Smooth muscle cell (in vitro differentiated cells): ENCODE measurements at regions not wholly inside any gene's neighbourhood (a gene's known extent, or its start where the extent isn't known, plus 50 kb on each side); places are given as distances from the start of the nearest gene placed in this dataset.

ENCODE experiments used
- DNase-seq: peaks from one replicate; lab custom pipeline; 2025; ENCODE audit not compliant: unreplicated experiment; lab: John Stamatoyannopoulos, UW
- H2AFZ ChIP-seq: fragments of 200-600 bp; sonication (generic); 2 replicates; pipeline ENCODE4 v1.6.0; 2016; ENCODE audit warnings: antibody characterized with exemption, low read depth, mild to moderate bottlenecking
- H3F3A ChIP-seq: fragments of 200-600 bp; sonication (generic); 2 replicates; pipeline ENCODE4 v1.6.0; 2017; ENCODE audit warnings: antibody characterized with exemption, low read depth
- H3K27ac ChIP-seq: fragments of 200-600 bp; sonication (generic); 2 replicates; pipeline ENCODE4 v1.5.1; 2016; ENCODE audit warnings: low read depth, mild to moderate bottlenecking
- H3K27me3 ChIP-seq: fragments of 200-600 bp; sonication (generic); 2 replicates; pipeline ENCODE4 v1.6.1; 2016; ENCODE audit warnings: low read depth, mild to moderate bottlenecking
- H3K36me3 ChIP-seq: fragments of 200-600 bp; sonication (generic); 2 replicates; pipeline ENCODE4 v1.5.1; 2016; ENCODE audit warnings: low read depth
- H3K4me1 ChIP-seq: fragments of 200-600 bp; sonication (generic); 2 replicates; pipeline ENCODE4 v1.5.1; 2016; ENCODE audit warnings: low read depth
- H3K4me2 ChIP-seq: fragments of 200-600 bp; sonication (generic); 2 replicates; pipeline ENCODE4 v1.6.0; 2016; ENCODE audit warnings: mild to moderate bottlenecking
- H3K4me3 ChIP-seq: fragments of 200-600 bp; sonication (generic); 2 replicates; pipeline ENCODE4 v1.5.1; 2016; ENCODE audit warnings: mild to moderate bottlenecking
- H3K79me2 ChIP-seq: fragments of 200-600 bp; sonication (generic); 2 replicates; pipeline ENCODE4 v1.6.0; 2016; ENCODE audit warnings: low read depth, mild to moderate bottlenecking
- H3K9ac ChIP-seq: fragments of 200-600 bp; sonication (generic); 2 replicates; pipeline ENCODE4 v1.6.0; 2016; ENCODE audit warnings: low read depth
- H3K9me3 ChIP-seq: fragments of 200-600 bp; sonication (generic); replicated peaks from 2 replicates; pipeline ENCODE4 v1.5.1; 2016; ENCODE audit warnings: low read depth
- H4K20me1 ChIP-seq: fragments of 200-600 bp; sonication (generic); 2 replicates; pipeline ENCODE4 v1.6.0; 2016; ENCODE audit warnings: low read depth
- CTCF ChIP-seq: fragments of 200-600 bp; sonication (generic); IDR thresholded peaks from 2 replicates; pipeline ENCODE4 v1.5.1; 2017; ENCODE audit warnings: borderline replicate concordance, mild to moderate bottlenecking, antibody characterized with exemption; ENCODE audit not compliant: insufficient read depth, poor library complexity, severe bottlenecking
- WGBS: methylation state at CpG from one replicate; pipeline ENCODE4 v1.1.7; 2016; ENCODE audit warnings: low lambda C conversion rate; 5-methylcytosine and 5-hydroxymethylcytosine counted together

GRCh38 chr1:78222225-78222959 is 176.6 kb downstream of the GIPC2 start:
- Histone ChIP-seq H3K9ac (no peak overlapping the region), H3K4me3 (no peak overlapping the region), H3K27ac (no peak overlapping the region), H3K9me3 (no peaks in the 10 kb centered on the region), H3K79me2 (no peaks in the 10 kb centered on the region), H3F3A (no peaks in the 10 kb centered on the region), H3K4me2 (no peak overlapping the region), H3K36me3 (no peaks in the 10 kb centered on the region), H3K27me3 (peaks cover 7% of the 10 kb centered on the region), H3K4me1 (no peaks in the 10 kb centered on the region), H2AFZ (no peak overlapping the region), H4K20me1 (no peaks in the 10 kb centered on the region)
- no peak for TF ChIP-seq CTCF
- no peak for DNase-seq
- WGBS: 71% methylated on average over 5 of the region's 5 CpGs

- TF ChIP-seq CTCF: no peak
- no peaks in the 10 kb centered on the region for H4K20me1 ChIP-seq
- H3K4me1 ChIP-seq: peaks cover 2% of the 10 kb centered on the region
- no peak overlapping the region for H3K9ac ChIP-seq
- no peak overlapping the region for H2AFZ ChIP-seq
- peaks cover 7% of the 10 kb centered on the region for H3K27me3 ChIP-seq
- no peaks in the 10 kb centered on the region for H3F3A ChIP-seq
- H3K79me2 ChIP-seq: no peaks in the 10 kb centered on the region
- H3K36me3 ChIP-seq: no peaks in the 10 kb centered on the region
- no peak overlapping the region for H3K4me3 ChIP-seq
- no peaks in the 10 kb centered on the region for H3K9me3 ChIP-seq
- no peak for DNase-seq
- no peak overlapping the region for H3K27ac ChIP-seq
- H3K4me2 ChIP-seq: no peak overlapping the region
Measured at GRCh38 chr1:78222960-78223358, 177.2 kb downstream of the GIPC2 start.

- Histone ChIP-seq H3K27ac (no peak overlapping the region), H2AFZ (no peak overlapping the region), H4K20me1 (no peaks in the 10 kb centered on the region), H3K9me3 (no peaks in the 10 kb centered on the region), H3K79me2 (no peaks in the 10 kb centered on the region), H3F3A (no peaks in the 10 kb centered on the region), H3K4me3 (no peak overlapping the region), H3K36me3 (no peaks in the 10 kb centered on the region), H3K4me1 (peaks cover 8% of the 10 kb centered on the region), H3K4me2 (no peak overlapping the region), H3K9ac (no peak overlapping the region), H3K27me3 (peaks cover 7% of the 10 kb centered on the region)
- 92% methylated on average over 6 of the region's 6 CpGs for WGBS
- TF ChIP-seq CTCF: no peak
- no peak for DNase-seq
Measured at GRCh38 chr1:78223417-78224215, 177.8 kb downstream of the GIPC2 start.
